T-cell (primary cell): ENCODE measurements at regions not wholly inside any gene's neighbourhood (a gene's known extent, or its start where the extent isn't known, plus 50 kb on each side); places are given as distances from the start of the nearest gene placed in this dataset.

Source experiments
- ATAC-seq, 4 experiments: fragments of 200-7000 bp in 3 of 4; fragments of 150-1000 bp in 1 of 4; cut with Tn5 transposase; replicated peaks in 1 of 4; 1 replicate in 3 of 4; 2 replicates in 1 of 4; pipeline ENCODE4 v1.10.0; 2021; ENCODE audit warnings: moderate library complexity in 3 of 4, mild to moderate bottlenecking in 2 of 4, moderate number of reproducible peaks in 1 of 4
- CTCF ChIA-PET, 2 donors: fragments of 300-600 bp; sonication (Branson Sonifier 250); formaldehyde crosslinking; loops; one replicate each; lab custom pipeline; 2022; ENCODE audit warnings: antibody characterized with exemption in 2 of 2; lab: Charles Lee
- POLR2A ChIA-PET, 2 donors: fragments of 300-600 bp; sonication (Branson Sonifier 250); formaldehyde crosslinking; loops; one replicate each; lab custom pipeline; 2022; ENCODE audit warnings: antibody characterized with exemption in 2 of 2; lab: Charles Lee
- DNase-seq, 35 experiments: peaks; one replicate each; pipeline versions ENCODE4 v3.0.0 to v3.0.0-alpha.2; 2013 to 2023
- H3K27ac ChIP-seq: one replicate; pipeline ENCODE4 v1.5.1; 2013; ENCODE audit warnings: low read length
- H3K27me3 ChIP-seq, 2 experiments: replicated peaks in 1 of 2; 1 replicate in 1 of 2; 2 replicates in 1 of 2; pipeline versions ENCODE4 v1.6.1 to v1.7.0; 2013; ENCODE audit warnings: low read length in 1 of 2, mixed read lengths in 1 of 2; ENCODE audit not compliant: control insufficient read depth in 2 of 2, insufficient read depth in 2 of 2; ENCODE audit errors: extremely low read depth in 1 of 2
- H3K36me3 ChIP-seq, 2 donors: 1 replicate in 1 of 2; 2 replicates in 1 of 2; pipeline versions ENCODE4 v1.6.1 to v1.7.0; 2013; ENCODE audit warnings: low read length in 1 of 2; ENCODE audit not compliant: control insufficient read depth in 2 of 2, insufficient read depth in 1 of 2; ENCODE audit errors: extremely low read depth in 1 of 2
- H3K4me1 ChIP-seq, 2 experiments: 1 replicate in 1 of 2; 2 replicates in 1 of 2; pipeline versions ENCODE4 v1.6.1 to v1.7.0; 2013; ENCODE audit warnings: low read length in 2 of 2, mixed read lengths in 1 of 2; ENCODE audit not compliant: insufficient read depth in 2 of 2, control insufficient read depth in 1 of 2; ENCODE audit errors: extremely low read depth in 1 of 2
- H3K4me3 ChIP-seq, 2 donors: 1 replicate in 1 of 2; 2 replicates in 1 of 2; pipeline versions ENCODE4 v1.5.1 to v1.7.0; 2013; ENCODE audit warnings: mild to moderate bottlenecking in 2 of 2, low read length in 1 of 2, moderate library complexity in 1 of 2; ENCODE audit not compliant: control insufficient read depth in 1 of 2; ENCODE audit errors: extremely low read depth in 1 of 2
- H3K9me3 ChIP-seq: 2 replicates; pipeline ENCODE4 v1.7.0; 2013
- H3K27ac Mint-ChIP-seq, 2 donors: one replicate each; pipeline ENCODE4 v1.8.0; 2020 to 2021; ENCODE audit warnings: mild to moderate bottlenecking in 2 of 2, mixed read lengths in 2 of 2
- H3K27me3 Mint-ChIP-seq, 2 donors: one replicate each; pipeline ENCODE4 v1.8.0; 2021 to 2022; ENCODE audit warnings: mixed read lengths in 2 of 2
- H3K36me3 Mint-ChIP-seq: one replicate; pipeline ENCODE4 v1.8.0; 2021; ENCODE audit warnings: mixed read lengths
- H3K4me1 Mint-ChIP-seq, 3 donors: one replicate each; pipeline ENCODE4 v1.8.0; 2020 to 2022; ENCODE audit warnings: mixed read lengths in 3 of 3, mild to moderate bottlenecking in 1 of 3
- H3K4me3 Mint-ChIP-seq, 3 donors: one replicate each; pipeline ENCODE4 v1.8.0; 2020 to 2022; ENCODE audit warnings: mild to moderate bottlenecking in 3 of 3, mixed read lengths in 3 of 3, moderate library complexity in 3 of 3
- H3K9me3 Mint-ChIP-seq, 3 donors: one replicate each; pipeline ENCODE4 v1.8.0; 2020 to 2022; ENCODE audit warnings: mixed read lengths in 3 of 3
- WGBS: methylation state at CpG from one replicate; pipeline ENCODE4 v1.1.5; 2013; ENCODE audit warnings: missing lambda C conversion rate; ENCODE audit not compliant: insufficient coverage; 5-methylcytosine and 5-hydroxymethylcytosine counted together

DNA sequence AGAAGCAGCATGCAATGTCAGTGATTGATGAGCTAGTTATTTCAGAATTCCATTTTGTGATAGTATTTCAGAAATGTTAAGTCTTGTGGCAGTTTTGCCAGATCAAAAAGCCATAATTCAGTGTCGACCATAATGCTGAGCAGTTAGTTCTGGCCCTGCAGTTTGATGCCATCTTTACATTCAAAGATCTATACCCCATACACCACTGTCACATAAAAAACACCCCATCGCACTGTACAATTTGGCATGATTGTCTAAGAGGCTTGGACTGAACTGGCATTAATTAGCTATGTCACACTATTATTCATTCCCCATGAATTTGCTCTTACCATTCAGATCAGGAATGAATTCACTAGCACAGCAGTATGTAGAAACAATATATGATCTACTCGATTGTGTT, 127.7 kb upstream of the EPHA3 start:
- CTCF ChIA-PET, result no interaction called here
- no peaks in the 10 kb centered on the region for H3K36me3 ChIP-seq

DNA sequence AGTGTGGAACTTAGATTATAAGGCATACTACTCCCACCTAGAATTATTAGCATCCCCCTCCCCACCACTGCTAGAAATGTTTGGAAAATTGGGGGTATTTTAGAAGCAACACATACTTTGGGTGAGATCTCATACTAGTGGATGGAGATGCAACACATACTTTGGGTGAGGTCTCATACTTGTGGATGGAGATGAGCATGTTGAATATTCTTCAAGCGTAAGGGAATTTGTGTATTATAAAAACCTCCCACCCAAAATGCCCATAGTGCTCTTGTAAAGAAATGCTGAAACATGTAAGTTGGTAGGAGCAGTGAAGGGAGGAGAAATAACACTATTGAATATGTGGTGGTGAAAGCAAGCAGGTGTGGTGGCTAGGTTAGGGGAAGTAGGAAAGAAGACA, 124.0 kb upstream of the EPHA3 start:
- H3K9me3 Mint-ChIP-seq, result peaks cover 0 to 15% (median 8%) of the 10 kb centered on the region in 3 donors
- ATAC-seq, result no peak
- no peak overlapping the region for H3K27ac Mint-ChIP-seq
- ChIA-PET POLR2A (no interaction called here), CTCF (no interaction called here)
- H3K4me1 Mint-ChIP-seq, result no peaks in the 10 kb centered on the region
- H3K4me3 ChIP-seq, result no peak overlapping the region
- H3K36me3 ChIP-seq, result no peaks in the 10 kb centered on the region
- no peak overlapping the region for H3K27ac ChIP-seq
- no peaks in the 10 kb centered on the region for H3K27me3 Mint-ChIP-seq
- H3K4me1 ChIP-seq, result no peaks in the 10 kb centered on the region
- WGBS, result no CpG with 5 or more reads among the region's 1 CpG
- no peaks in the 10 kb centered on the region for H3K9me3 ChIP-seq
- no peak overlapping the region for H3K4me3 Mint-ChIP-seq
- no peaks in the 10 kb centered on the region for H3K36me3 Mint-ChIP-seq
- DNase-seq, result no peak
- H3K27me3 ChIP-seq, result no peaks in the 10 kb centered on the region

More for the DNA sequence above, 127.7 kb upstream of the EPHA3 start:
- Histone ChIP-seq H3K27me3 (no peaks in the 10 kb centered on the region), H3K4me3 (no peak overlapping the region), H3K9me3 (no peaks in the 10 kb centered on the region), H3K27ac (no peak overlapping the region), H3K4me1 (no peaks in the 10 kb centered on the region)
- no peaks in the 10 kb centered on the region for H3K36me3 Mint-ChIP-seq
- H3K27ac Mint-ChIP-seq, result no peak overlapping the region
- ATAC-seq (no peak), DNase-seq (no peak)
- H3K4me1 Mint-ChIP-seq, result no peaks in the 10 kb centered on the region
- H3K27me3 Mint-ChIP-seq, result no peaks in the 10 kb centered on the region
- POLR2A ChIA-PET, result no interaction called here
- H3K9me3 Mint-ChIP-seq, result peaks cover 9 to 17% (median 14%) of the 10 kb centered on the region in 3 donors
- H3K4me3 Mint-ChIP-seq, result no peak overlapping the region
- 72% methylated on average over 3 of the region's 3 CpGs for WGBS

DNA sequence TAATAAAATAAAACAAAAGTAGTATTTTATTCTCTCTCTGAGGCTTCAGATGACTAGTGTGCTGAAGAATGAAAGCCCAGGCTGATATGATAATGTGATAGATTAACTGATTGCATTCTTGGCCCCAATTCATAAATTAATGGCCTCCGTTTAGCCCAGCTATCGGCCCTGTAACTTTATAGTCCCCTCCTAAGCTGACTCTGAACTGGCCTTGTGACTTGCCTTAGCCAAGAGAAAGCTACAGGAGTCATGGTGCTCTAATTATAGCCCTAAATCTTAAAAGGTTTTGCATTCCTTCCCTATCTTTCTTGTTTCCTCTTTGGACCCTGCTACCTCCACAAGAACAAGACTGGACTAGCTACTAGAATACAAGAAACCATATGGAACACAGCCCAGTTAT, 123.2 kb upstream of the EPHA3 start:
- Histone ChIP-seq H3K27me3 (no peaks in the 10 kb centered on the region), H3K4me3 (no peak overlapping the region), H3K27ac (no peak overlapping the region), H3K9me3 (no peaks in the 10 kb centered on the region), H3K36me3 (no peaks in the 10 kb centered on the region), H3K4me1 (no peaks in the 10 kb centered on the region)
- ChIA-PET POLR2A (no interaction called here), CTCF (interaction anchor here in 1 of 2 donors (0.5 kb wide), 1 partner anchor 153 kb away, joined by 3 read pairs; no protein-coding TSS in a partner anchor)
- no peak overlapping the region for H3K27ac Mint-ChIP-seq
- no peak overlapping the region for H3K4me3 Mint-ChIP-seq
- ATAC-seq (no peak), DNase-seq (no peak)
- H3K36me3 Mint-ChIP-seq, result no peaks in the 10 kb centered on the region
- H3K4me1 Mint-ChIP-seq, result no peaks in the 10 kb centered on the region
- 66% methylated on average over 2 of the region's 2 CpGs for WGBS
- H3K9me3 Mint-ChIP-seq, result peaks cover 0 to 15% (median 8%) of the 10 kb centered on the region in 3 donors
- H3K27me3 Mint-ChIP-seq, result no peaks in the 10 kb centered on the region

DNA sequence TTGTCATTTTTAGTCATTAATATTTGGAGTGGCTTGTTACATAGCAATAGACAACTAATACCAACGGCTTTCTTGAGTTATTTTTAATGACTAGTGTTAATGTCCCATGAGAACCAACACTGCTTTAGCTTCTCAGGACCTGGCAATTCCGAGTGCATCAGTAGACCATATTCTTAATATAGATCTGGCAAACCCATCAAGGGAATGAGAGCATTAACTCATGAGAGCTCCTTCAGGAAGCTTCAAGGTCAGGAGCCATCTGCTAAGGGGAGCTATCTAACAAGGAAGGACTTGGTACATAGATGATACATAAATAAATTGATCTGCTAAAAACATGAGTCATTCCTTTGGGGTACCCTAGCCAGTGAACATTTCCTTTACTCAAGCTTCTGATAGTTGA, 122.6 kb upstream of the EPHA3 start:
- POLR2A ChIA-PET, result no interaction called here

DNA sequence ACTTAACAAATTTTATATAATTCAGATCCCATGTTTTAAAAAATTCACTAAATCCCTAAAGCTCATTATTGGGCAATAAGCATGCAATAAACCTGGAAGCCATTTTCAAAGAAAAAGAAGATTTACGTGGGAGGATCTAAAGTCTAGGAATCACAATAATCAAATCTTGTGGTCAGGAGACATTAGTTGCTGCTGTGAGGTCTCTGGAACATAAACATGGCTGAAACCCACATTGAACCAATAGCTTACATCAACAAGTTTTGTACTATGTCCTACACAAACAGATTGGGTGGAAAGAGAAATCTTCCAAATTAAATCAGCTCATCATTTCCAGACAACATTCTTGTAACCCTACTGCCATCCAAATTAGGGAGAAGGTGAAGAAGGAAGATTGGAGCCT, 121.9 kb upstream of the EPHA3 start:
- H3K9me3 Mint-ChIP-seq, result peaks cover 0 to 9% (median 8%) of the 10 kb centered on the region in 3 donors
- ChIA-PET CTCF (no interaction called here), POLR2A (no interaction called here)
- Histone ChIP-seq H3K36me3 (no peaks in the 10 kb centered on the region), H3K4me1 (no peaks in the 10 kb centered on the region), H3K9me3 (no peaks in the 10 kb centered on the region), H3K27me3 (no peaks in the 10 kb centered on the region), H3K4me3 (no peak overlapping the region), H3K27ac (no peak overlapping the region)
- DNase-seq, result no peak
- no peak overlapping the region for H3K27ac Mint-ChIP-seq
- no peak for ATAC-seq
- H3K4me3 Mint-ChIP-seq, result no peak overlapping the region
- no peaks in the 10 kb centered on the region for H3K36me3 Mint-ChIP-seq
- H3K27me3 Mint-ChIP-seq, result no peaks in the 10 kb centered on the region
- no peaks in the 10 kb centered on the region for H3K4me1 Mint-ChIP-seq
- WGBS, result no CpG with 5 or more reads among the region's 1 CpG

More for the DNA sequence above, 122.6 kb upstream of the EPHA3 start:
- no CpG with 5 or more reads among the region's 2 CpGs for WGBS
- no peak overlapping the region for H3K27ac Mint-ChIP-seq
- Histone ChIP-seq H3K27ac (no peak overlapping the region), H3K27me3 (no peaks in the 10 kb centered on the region), H3K9me3 (no peaks in the 10 kb centered on the region), H3K4me1 (no peaks in the 10 kb centered on the region), H3K36me3 (no peaks in the 10 kb centered on the region), H3K4me3 (no peak overlapping the region)
- H3K36me3 Mint-ChIP-seq, result no peaks in the 10 kb centered on the region
- H3K27me3 Mint-ChIP-seq, result no peaks in the 10 kb centered on the region
- no peak for DNase-seq
- H3K4me1 Mint-ChIP-seq, result no peaks in the 10 kb centered on the region
- CTCF ChIA-PET, result interaction anchor here in 1 of 2 donors (0.5 kb wide), 1 partner anchor 152 kb away, joined by 3 read pairs; no protein-coding TSS in a partner anchor
- peaks cover 0 to 14% (median 8%) of the 10 kb centered on the region in 3 donors for H3K9me3 Mint-ChIP-seq
- H3K4me3 Mint-ChIP-seq, result no peak overlapping the region
- no peak for ATAC-seq

DNA sequence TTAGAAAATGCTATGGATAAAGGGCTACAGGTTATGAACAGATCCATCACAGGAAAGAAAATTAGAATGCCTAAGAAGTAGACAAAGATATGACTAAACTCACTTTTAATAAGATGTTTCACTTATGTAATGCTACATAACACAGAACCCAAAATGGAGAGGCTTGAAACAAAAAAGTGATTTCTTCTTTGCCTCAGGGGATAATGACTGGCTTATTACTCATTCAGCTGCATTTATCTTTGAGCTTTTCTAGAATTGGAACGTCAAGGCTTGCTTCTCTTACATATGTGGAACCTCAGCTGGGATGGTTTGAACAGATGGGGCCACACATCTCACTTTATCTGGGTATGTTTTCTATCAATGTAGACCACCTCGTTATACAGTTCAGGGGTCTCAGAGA, 120.6 kb upstream of the EPHA3 start:
- Mint-ChIP-seq H3K4me1 (no peaks in the 10 kb centered on the region), H3K27ac (no peak overlapping the region), H3K36me3 (no peaks in the 10 kb centered on the region), H3K9me3 (peaks cover 0 to 9% (median 7%) of the 10 kb centered on the region in 3 donors), H3K4me3 (no peak overlapping the region), H3K27me3 (no peaks in the 10 kb centered on the region)
- ATAC-seq (no peak), DNase-seq (no peak)
- no peak overlapping the region for H3K4me3 ChIP-seq
- 86% methylated on average over 1 of the region's 2 CpGs for WGBS
- H3K27ac ChIP-seq, result no peak overlapping the region
- no peaks in the 10 kb centered on the region for H3K27me3 ChIP-seq
- no peaks in the 10 kb centered on the region for H3K4me1 ChIP-seq
- ChIA-PET POLR2A (no interaction called here), CTCF (no interaction called here)
- H3K9me3 ChIP-seq, result no peaks in the 10 kb centered on the region
- no peaks in the 10 kb centered on the region for H3K36me3 ChIP-seq

DNA sequence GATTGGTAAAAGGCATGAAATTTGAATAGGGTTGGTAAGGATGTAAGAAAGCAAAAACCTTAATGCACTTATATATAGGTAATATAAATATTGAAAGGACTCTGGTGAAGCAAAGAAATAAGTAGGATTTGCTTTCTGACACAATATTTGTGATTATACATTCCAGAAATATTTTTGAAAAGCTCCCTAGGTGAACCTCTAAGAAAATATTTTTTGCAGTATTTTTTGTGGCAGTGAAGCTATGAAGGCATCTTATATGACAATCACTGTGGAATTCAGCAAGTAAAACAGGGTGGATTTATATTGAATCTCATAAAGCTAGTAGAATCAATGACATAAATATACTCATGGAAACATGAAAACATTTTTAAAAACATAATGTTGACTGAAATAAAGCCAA, 119.6 kb upstream of the EPHA3 start:
- POLR2A ChIA-PET, result no interaction called here
- H3K9me3 Mint-ChIP-seq, result peaks cover 0 to 6% (median 4%) of the 10 kb centered on the region in 3 donors
- H3K4me3 Mint-ChIP-seq, result no peak overlapping the region
- H3K27ac Mint-ChIP-seq, result no peak overlapping the region
- Histone ChIP-seq H3K27ac (no peak overlapping the region), H3K4me3 (no peak overlapping the region), H3K36me3 (no peaks in the 10 kb centered on the region), H3K27me3 (no peaks in the 10 kb centered on the region), H3K9me3 (no peaks in the 10 kb centered on the region), H3K4me1 (no peaks in the 10 kb centered on the region)
- H3K27me3 Mint-ChIP-seq, result no peaks in the 10 kb centered on the region
- CTCF ChIA-PET, result no interaction called here
- no peaks in the 10 kb centered on the region for H3K36me3 Mint-ChIP-seq
- DNase-seq (no peak), ATAC-seq (no peak)
- H3K4me1 Mint-ChIP-seq, result no peaks in the 10 kb centered on the region
